Bronchial epithelial cell (primary cell): ENCODE measurements at regions not wholly inside any gene's neighbourhood (a gene's known extent, or its start where the extent isn't known, plus 50 kb on each side); places are given as distances from the start of the nearest gene placed in this dataset.

ENCODE experiments used
- DNase-seq: peaks from one replicate; pipeline ENCODE4 v3.0.0-alpha.2; 2010; ENCODE audit warnings: low read depth
- FAIRE-seq: peaks from 2 replicates; lab custom pipeline; 2011; peaks lifted over from hg19 to GRCh38; lab: Jason Lieb, UNC
- H3K27me3 ChIP-seq: 2 replicates; pipeline ENCODE4 v1.5.1; 2011; ENCODE audit warnings: low read length; ENCODE audit not compliant: control insufficient read depth, insufficient read depth
- H3K36me3 ChIP-seq: 2 replicates; pipeline ENCODE4 v1.5.1; 2011; ENCODE audit warnings: low read length; ENCODE audit not compliant: control insufficient read depth, insufficient read depth
- H3K4me3 ChIP-seq: 2 replicates; pipeline ENCODE4 v1.5.1; 2011; ENCODE audit warnings: mild to moderate bottlenecking, low read depth, low read length, control low read depth
- TF ChIP-seq, protein P1 (sequence below): IDR thresholded peaks from 2 replicates; pipeline ENCODE4 v1.5.1; 2011; ENCODE audit warnings: mild to moderate bottlenecking, moderate library complexity, low read length, control low read depth, inconsistent platforms; ENCODE audit not compliant: insufficient read depth, severe bottlenecking

DNA sequence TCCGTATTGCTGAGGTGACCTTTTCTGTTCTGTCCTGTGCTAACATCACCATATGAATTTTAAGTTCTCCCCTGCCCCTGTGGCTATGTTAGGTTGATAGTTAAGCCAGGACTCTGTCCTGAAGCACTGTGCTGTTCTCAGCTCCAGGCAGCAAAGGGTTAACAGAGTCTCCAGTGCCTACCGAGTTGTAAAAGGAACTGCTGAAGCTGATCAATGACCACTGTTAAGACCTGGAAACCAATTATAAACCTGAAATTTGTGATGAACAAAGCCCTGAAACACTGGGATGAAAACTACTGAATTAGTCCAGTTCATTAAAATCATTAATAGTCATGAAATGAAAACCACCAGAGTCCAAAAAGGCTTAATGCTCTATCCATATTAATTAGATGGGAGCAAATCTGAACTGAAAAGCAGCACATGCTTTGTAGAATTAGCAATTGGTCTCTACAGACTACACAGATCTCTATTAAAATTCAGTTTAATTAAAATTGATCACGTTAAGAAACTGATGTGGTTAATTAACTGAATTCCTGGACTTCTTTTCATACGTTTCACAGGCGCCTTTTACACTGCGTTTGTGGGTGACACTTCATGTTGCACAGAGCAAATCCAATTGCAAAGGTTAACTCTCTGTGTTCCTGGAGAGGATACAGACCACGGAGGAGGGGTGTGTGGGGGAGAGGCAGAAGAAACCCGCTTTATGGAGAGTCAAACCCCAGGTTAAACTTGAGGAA lies 188.5 kb upstream of the MPPED2 start:
- TF ChIP-seq, protein P1, sequence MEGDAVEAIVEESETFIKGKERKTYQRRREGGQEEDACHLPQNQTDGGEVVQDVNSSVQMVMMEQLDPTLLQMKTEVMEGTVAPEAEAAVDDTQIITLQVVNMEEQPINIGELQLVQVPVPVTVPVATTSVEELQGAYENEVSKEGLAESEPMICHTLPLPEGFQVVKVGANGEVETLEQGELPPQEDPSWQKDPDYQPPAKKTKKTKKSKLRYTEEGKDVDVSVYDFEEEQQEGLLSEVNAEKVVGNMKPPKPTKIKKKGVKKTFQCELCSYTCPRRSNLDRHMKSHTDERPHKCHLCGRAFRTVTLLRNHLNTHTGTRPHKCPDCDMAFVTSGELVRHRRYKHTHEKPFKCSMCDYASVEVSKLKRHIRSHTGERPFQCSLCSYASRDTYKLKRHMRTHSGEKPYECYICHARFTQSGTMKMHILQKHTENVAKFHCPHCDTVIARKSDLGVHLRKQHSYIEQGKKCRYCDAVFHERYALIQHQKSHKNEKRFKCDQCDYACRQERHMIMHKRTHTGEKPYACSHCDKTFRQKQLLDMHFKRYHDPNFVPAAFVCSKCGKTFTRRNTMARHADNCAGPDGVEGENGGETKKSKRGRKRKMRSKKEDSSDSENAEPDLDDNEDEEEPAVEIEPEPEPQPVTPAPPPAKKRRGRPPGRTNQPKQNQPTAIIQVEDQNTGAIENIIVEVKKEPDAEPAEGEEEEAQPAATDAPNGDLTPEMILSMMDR, result no peak
- DNase-seq, result no peak
- FAIRE-seq, result no peak
- no peak overlapping the region for H3K4me3 ChIP-seq
- no peaks in the 10 kb centered on the region for H3K27me3 ChIP-seq
- H3K36me3 ChIP-seq, result no peaks in the 10 kb centered on the region

DNA sequence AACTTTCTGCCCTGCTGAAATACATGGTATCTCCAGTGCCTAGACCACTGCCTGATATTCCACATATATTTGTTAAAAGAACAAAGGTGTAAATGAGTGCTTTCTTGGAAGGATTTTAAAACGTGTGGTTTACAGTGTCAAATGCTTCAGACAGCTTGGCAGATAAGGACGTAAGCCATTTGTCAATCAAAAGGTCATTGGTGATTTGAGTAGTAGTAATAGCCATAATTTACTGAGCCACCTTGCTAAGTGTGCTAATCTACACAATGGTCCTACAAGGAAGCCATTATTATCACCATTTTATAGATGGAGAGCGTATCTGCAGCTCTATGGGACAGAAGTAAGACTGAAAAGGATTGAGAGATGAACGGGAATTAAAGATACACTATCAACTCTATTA lies 186.8 kb upstream of the MPPED2 start:
- no peak for FAIRE-seq
- no peak for DNase-seq
- TF ChIP-seq, protein P1, result no peak
- no peaks in the 10 kb centered on the region for H3K36me3 ChIP-seq
- no peak overlapping the region for H3K4me3 ChIP-seq
- H3K27me3 ChIP-seq, result no peaks in the 10 kb centered on the region

DNA sequence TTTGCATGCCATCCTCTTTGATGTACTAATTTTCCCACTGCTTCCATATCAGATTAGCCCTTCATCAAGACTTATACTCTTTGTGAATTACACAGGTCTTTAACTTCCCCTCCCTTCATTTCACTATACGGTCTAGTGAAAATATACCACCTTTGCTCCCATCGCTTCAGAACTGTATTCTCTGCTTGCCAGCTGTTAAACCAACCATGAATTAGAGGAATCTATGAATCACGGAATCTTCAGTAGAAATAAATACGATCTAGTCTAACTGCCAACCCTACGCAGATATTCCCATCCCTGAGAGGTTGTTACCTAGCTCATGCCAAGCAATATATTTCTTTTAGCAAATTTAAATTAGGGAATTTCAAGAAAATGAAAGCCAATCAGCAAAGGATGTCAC lies 177.8 kb upstream of the MPPED2 start:
- FAIRE-seq (no peak), DNase-seq (no peak)
- no peaks in the 10 kb centered on the region for H3K36me3 ChIP-seq
- H3K4me3 ChIP-seq, result no peak overlapping the region
- H3K27me3 ChIP-seq, result no peaks in the 10 kb centered on the region
- TF ChIP-seq, protein P1, result no peak

DNA sequence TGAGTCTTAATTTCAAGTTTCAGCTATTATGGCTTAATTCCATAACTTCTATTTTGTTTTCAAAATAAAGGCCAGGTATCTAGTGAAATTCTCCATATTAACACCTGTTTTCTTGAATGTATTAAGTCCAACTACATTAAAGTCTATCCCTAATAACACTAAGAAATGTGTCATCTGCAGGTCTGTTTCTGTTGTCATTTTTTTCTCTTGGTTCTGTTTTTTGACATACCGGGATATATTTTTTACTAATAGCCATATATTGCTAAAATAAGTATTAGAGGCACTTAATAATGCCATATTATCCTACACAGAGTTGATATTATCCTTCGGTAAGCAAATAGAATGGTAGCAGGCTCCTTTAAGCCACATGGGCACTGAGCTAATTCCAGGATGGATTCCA lies 176.0 kb upstream of the MPPED2 start:
- H3K27me3 ChIP-seq, result no peaks in the 10 kb centered on the region
- H3K36me3 ChIP-seq, result no peaks in the 10 kb centered on the region
- no peak overlapping the region for H3K4me3 ChIP-seq
- DNase-seq (no peak), FAIRE-seq (no peak)
- TF ChIP-seq, protein P1, result no peak

DNA sequence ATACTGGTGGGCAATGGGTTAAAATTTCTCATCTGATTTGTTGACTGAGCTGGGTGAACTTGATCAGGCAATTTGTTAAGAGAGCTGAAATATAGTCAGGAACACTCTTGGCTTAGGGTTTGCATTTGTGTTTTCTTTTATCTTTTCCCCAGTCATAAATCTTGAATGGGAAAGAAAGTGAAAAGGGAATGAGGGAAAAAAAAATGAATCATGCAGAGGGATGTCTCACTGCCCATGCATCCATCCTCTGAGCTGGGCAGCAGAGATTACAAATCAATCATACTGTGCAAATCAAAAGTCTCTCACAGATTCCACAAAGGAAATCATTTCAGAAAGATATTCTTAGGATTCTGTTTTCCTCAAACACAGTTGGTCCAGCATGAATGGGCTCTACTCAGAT lies 174.2 kb upstream of the MPPED2 start:
- Histone ChIP-seq H3K4me3 (no peak overlapping the region), H3K36me3 (no peaks in the 10 kb centered on the region), H3K27me3 (no peaks in the 10 kb centered on the region)
- DNase-seq (no peak), FAIRE-seq (no peak)
- TF ChIP-seq, protein P1, result no peak
